ENCODE measurements at regions not wholly inside any gene's neighbourhood (a gene's known extent, or its start where the extent isn't known, plus 50 kb on each side); places are given as distances from the start of the nearest gene placed in this dataset.

- no peak for DNase-seq (ENCODE audit: low spot score)
Observed at GRCh38 chr11:81744336-81745116, 989.1 kb downstream of the FAM181B start.

GRCh38 chr11:81725701-81726100 lies 1008.0 kb downstream of the FAM181B start:
- DNase-seq (ENCODE audit: low spot score): no peak

GRCh38 chr11:81717695-81718094 lies 1016.0 kb downstream of the FAM181B start:
- DNase-seq (ENCODE audit: low spot score): no peak

GRCh38 chr11:81707881-81708280 lies 1025.8 kb downstream of the FAM181B start:
- no peak for DNase-seq (ENCODE audit: low spot score)

GRCh38 chr11:81705283-81705682 lies 1028.4 kb downstream of the FAM181B start:
- DNase-seq (ENCODE audit: low spot score): no peak

GRCh38 chr11:81700076-81700475 lies 1033.6 kb downstream of the FAM181B start:
- no peak for DNase-seq (ENCODE audit: low spot score)

- no peak for DNase-seq (ENCODE audit: low spot score)
Observed at GRCh38 chr11:81687057-81687456, 1046.6 kb downstream of the FAM181B start.

GRCh38 chr11:81674211-81674610 lies 1059.5 kb downstream of the FAM181B start:
- no peak for DNase-seq (ENCODE audit: low spot score)

GRCh38 chr11:81673001-81673400 lies 1060.7 kb downstream of the FAM181B start:
- DNase-seq (ENCODE audit: low spot score): no peak

- DNase-seq (ENCODE audit: low spot score): no peak
Observed at GRCh38 chr11:81669935-81670543, 1063.6 kb downstream of the FAM181B start.

- no peak for DNase-seq (ENCODE audit: low spot score)
Observed at GRCh38 chr11:81658722-81659121, 1074.9 kb downstream of the FAM181B start.

GRCh38 chr11:81655351-81655750 lies 1078.3 kb downstream of the FAM181B start:
- no peak for DNase-seq (ENCODE audit: low spot score)

GRCh38 chr11:81647374-81647773 lies 1086.3 kb downstream of the FAM181B start:
- no peak for DNase-seq (ENCODE audit: low spot score)

- DNase-seq (ENCODE audit: low spot score): peak; percentile 73
Observed at GRCh38 chr11:81644239-81644840, 1089.3 kb downstream of the FAM181B start.

- DNase-seq (ENCODE audit: low spot score): no peak
Observed at GRCh38 chr11:81634483-81634882, 1099.2 kb downstream of the FAM181B start.

- DNase-seq (ENCODE audit: low spot score): no peak
Observed at GRCh38 chr11:81602508-81602907, 1131.2 kb downstream of the FAM181B start.

- no peak for DNase-seq (ENCODE audit: low spot score)
Observed at GRCh38 chr11:81596704-81597103, 1137.0 kb downstream of the FAM181B start.

- no peak for DNase-seq (ENCODE audit: low spot score)
Observed at GRCh38 chr11:81585390-81585933, 1148.2 kb downstream of the FAM181B start.

- no peak for DNase-seq (ENCODE audit: low spot score)
Observed at GRCh38 chr11:81579339-81579738, 1154.3 kb downstream of the FAM181B start.

- no peak for DNase-seq (ENCODE audit: low spot score)
Observed at GRCh38 chr11:81578571-81578970, 1155.1 kb downstream of the FAM181B start.

- DNase-seq (ENCODE audit: low spot score): no peak
Observed at GRCh38 chr11:81574301-81574700, 1159.4 kb downstream of the FAM181B start.

- DNase-seq (ENCODE audit: low spot score): no peak
Observed at GRCh38 chr11:81573367-81573766, 1160.3 kb downstream of the FAM181B start.

- DNase-seq (ENCODE audit: low spot score): no peak
Observed at GRCh38 chr11:81570669-81571068, 1163.0 kb downstream of the FAM181B start.

Data from SW480 (cell line).